ENCODE measurements at regions not wholly inside any gene's neighbourhood (a gene's known extent, or its start where the extent isn't known, plus 50 kb on each side); places are given as distances from the start of the nearest gene placed in this dataset.

- no peak for DNase-seq
Observed at GRCh38 chr9:117546894-117547678, 132.2 kb upstream of the ASTN2 start.

GRCh38 chr9:117545846-117546245, 131.0 kb upstream of the ASTN2 start:
- no peak for DNase-seq

- no peak for DNase-seq
Observed at GRCh38 chr9:117543089-117543488, 128.2 kb upstream of the ASTN2 start.

- no peak for DNase-seq
Observed at GRCh38 chr9:117542021-117542420, 127.2 kb upstream of the ASTN2 start.

- DNase-seq: no peak
Observed at GRCh38 chr9:117541181-117541580, 126.3 kb upstream of the ASTN2 start.

- no peak for DNase-seq
Observed at GRCh38 chr9:117535973-117536372, 121.1 kb upstream of the ASTN2 start.

- no peak for DNase-seq
Observed at GRCh38 chr9:117535434-117535833, 120.6 kb upstream of the ASTN2 start.

GRCh38 chr9:117528225-117528624, 113.4 kb upstream of the ASTN2 start:
- no peak for DNase-seq

GRCh38 chr9:117526674-117527073, 111.8 kb upstream of the ASTN2 start:
- no peak for DNase-seq

GRCh38 chr9:117523531-117524153, 108.8 kb upstream of the ASTN2 start:
- no peak for DNase-seq

- no peak for DNase-seq
Observed at GRCh38 chr9:117521293-117521692, 106.4 kb upstream of the ASTN2 start.

GRCh38 chr9:117516676-117517632, 102.1 kb upstream of the ASTN2 start:
- no peak for DNase-seq

- no peak for DNase-seq
Observed at GRCh38 chr9:117511852-117512481, 97.1 kb upstream of the ASTN2 start.

- DNase-seq: no peak
Observed at GRCh38 chr9:117496307-117496706, 81.5 kb upstream of the ASTN2 start.

- no peak for DNase-seq
Observed at GRCh38 chr9:117494401-117495090, 79.7 kb upstream of the ASTN2 start.

- no peak for DNase-seq
Observed at GRCh38 chr9:117492476-117492875, 77.6 kb upstream of the ASTN2 start.

- DNase-seq: no peak
Observed at GRCh38 chr9:117491491-117491890, 76.6 kb upstream of the ASTN2 start.

- DNase-seq: no peak
Observed at GRCh38 chr9:117490199-117490598, 75.3 kb upstream of the ASTN2 start.

- DNase-seq: no peak
Observed at GRCh38 chr9:117488659-117489058, 73.8 kb upstream of the ASTN2 start.

GRCh38 chr9:117487555-117488175, 72.8 kb upstream of the ASTN2 start:
- DNase-seq: no peak

- DNase-seq: no peak
Observed at GRCh38 chr9:117486426-117486825, 71.6 kb upstream of the ASTN2 start.

GRCh38 chr9:117485176-117485575, 70.3 kb upstream of the ASTN2 start:
- DNase-seq: no peak
